Gastrocnemius medialis (tissue), 4 donors: ENCODE measurements at regions not wholly inside any gene's neighbourhood (a gene's known extent, or its start where the extent isn't known, plus 50 kb on each side); places are given as distances from the start of the nearest gene placed in this dataset.

ENCODE experiments used
- CTCF ChIP-seq, 5 experiments: fragments of 450-650 bp in 3 of 5; fragments of 200-600 bp in 2 of 5; sonication (generic) in 2 of 5; IDR thresholded peaks in 4 of 5; conservative IDR thresholded peaks in 1 of 5; 1 replicate in 4 of 5; 2 replicates in 1 of 5; pipeline ENCODE4 v1.5.1; 2016 to 2019; ENCODE audit warnings: antibody characterized with exemption in 5 of 5, mild to moderate bottlenecking in 3 of 5, moderate library complexity in 3 of 5
- POLR2A ChIP-seq, 2 donors: fragments of 450-650 bp; IDR thresholded peaks; one replicate each; pipeline ENCODE4 v1.6.1; 2017; ENCODE audit warnings: antibody characterized with exemption in 2 of 2, mild to moderate bottlenecking in 2 of 2, moderate library complexity in 2 of 2

- TF ChIP-seq POLR2A (IDR thresholded peaks at IDR 0.05) (no peak), CTCF (IDR thresholded peaks at IDR 0.05 in 4 of 5, conservative IDR thresholded peaks at IDR 0.05 in 1 of 5) (no peak)
These were observed 123.9 kb downstream of the ACKR3 start for GRCh38 chr2:236693531-236693930.
